Astrocyte (in vitro differentiated cells and primary cell): ENCODE measurements at regions not wholly inside any gene's neighbourhood (a gene's known extent, or its start where the extent isn't known, plus 50 kb on each side); places are given as distances from the start of the nearest gene placed in this dataset.
"Not testable (repeated sequence)": the region's sequence is repeated elsewhere in the genome, so short reads cannot be mapped to it uniquely, and the experiment has no call there.

Experiments
- DNase-seq: peaks from one replicate; pipeline ENCODE4 v3.0.0-alpha.2; 2010; ENCODE audit warnings: low read depth
- FAIRE-seq: peaks from 2 replicates; lab custom pipeline; 2011; peaks lifted over from hg19 to GRCh38; lab: Jason Lieb, UNC
- H2AFZ ChIP-seq: 2 replicates; pipeline ENCODE4 v1.6.0; 2012; ENCODE audit warnings: low read depth, low read length, inconsistent platforms
- H3K27ac ChIP-seq: 2 replicates; pipeline ENCODE4 v1.5.1; 2011; ENCODE audit warnings: low read depth, low read length, inconsistent platforms
- H3K27me3 ChIP-seq: 2 replicates; pipeline ENCODE4 v1.6.0; 2011; ENCODE audit warnings: low read length, inconsistent platforms; ENCODE audit not compliant: insufficient read depth
- H3K36me3 ChIP-seq: 2 replicates; pipeline ENCODE4 v1.5.1; 2011; ENCODE audit warnings: low read length, inconsistent platforms; ENCODE audit not compliant: insufficient read depth
- H3K4me1 ChIP-seq: 2 replicates; pipeline ENCODE4 v1.5.1; 2011; ENCODE audit warnings: low read length, inconsistent platforms; ENCODE audit not compliant: insufficient read depth
- H3K4me2 ChIP-seq: 2 replicates; pipeline ENCODE4 v1.6.0; 2012; ENCODE audit warnings: low read length, inconsistent platforms
- H3K4me3 ChIP-seq: 2 replicates; pipeline ENCODE4 v1.5.1; 2011; ENCODE audit warnings: low read depth, mild to moderate bottlenecking, low read length, inconsistent platforms; ENCODE audit not compliant: insufficient read depth
- H3K79me2 ChIP-seq: 2 replicates; pipeline ENCODE4 v1.6.0; 2012; ENCODE audit warnings: mild to moderate bottlenecking, low read length, inconsistent platforms; ENCODE audit not compliant: insufficient read depth
- H3K9ac ChIP-seq: 2 replicates; pipeline ENCODE4 v1.6.0; 2012; ENCODE audit warnings: mild to moderate bottlenecking, low read length, inconsistent platforms
- H3K9me3 ChIP-seq: 2 replicates; pipeline ENCODE4 v1.5.1; 2012; ENCODE audit warnings: low read depth, mild to moderate bottlenecking, low read length, inconsistent platforms; ENCODE audit not compliant: insufficient read depth
- H4K20me1 ChIP-seq: 2 replicates; pipeline ENCODE4 v1.6.0; 2012; ENCODE audit warnings: low read length, inconsistent platforms; ENCODE audit not compliant: insufficient read depth
- H3K27ac Mint-ChIP-seq: one replicate; pipeline ENCODE4 v1.8.0; 2021; ENCODE audit warnings: mild to moderate bottlenecking, mixed read lengths; ENCODE audit not compliant: unreplicated experiment
- H3K27me3 Mint-ChIP-seq: one replicate; pipeline ENCODE4 v1.8.0; 2021; ENCODE audit warnings: low read depth, mixed read lengths; ENCODE audit not compliant: unreplicated experiment
- H3K36me3 Mint-ChIP-seq: one replicate; pipeline ENCODE4 v1.8.0; 2021; ENCODE audit warnings: low read depth, mixed read lengths; ENCODE audit not compliant: unreplicated experiment
- H3K4me1 Mint-ChIP-seq: one replicate; pipeline ENCODE4 v1.8.0; 2021; ENCODE audit warnings: low read depth, mixed read lengths; ENCODE audit not compliant: unreplicated experiment
- H3K4me3 Mint-ChIP-seq: one replicate; pipeline ENCODE4 v1.8.0; 2021; ENCODE audit warnings: mild to moderate bottlenecking, moderate library complexity, mixed read lengths; ENCODE audit not compliant: unreplicated experiment
- H3K9me3 Mint-ChIP-seq: one replicate; pipeline ENCODE4 v1.8.0; 2021; ENCODE audit warnings: mild to moderate bottlenecking, mixed read lengths; ENCODE audit not compliant: unreplicated experiment
- EZH2 ChIP-seq: IDR thresholded peaks from 2 replicates; pipeline ENCODE4 v1.6.1; 2012; ENCODE audit warnings: mild to moderate bottlenecking, low read length, inconsistent platforms; ENCODE audit not compliant: insufficient read depth
- TF ChIP-seq, protein P1 (sequence below): IDR thresholded peaks from 2 replicates; pipeline ENCODE4 v1.5.1; 2011; ENCODE audit warnings: low read depth, mild to moderate bottlenecking, inconsistent platforms, low read length, moderate library complexity; ENCODE audit not compliant: insufficient read depth

DNA sequence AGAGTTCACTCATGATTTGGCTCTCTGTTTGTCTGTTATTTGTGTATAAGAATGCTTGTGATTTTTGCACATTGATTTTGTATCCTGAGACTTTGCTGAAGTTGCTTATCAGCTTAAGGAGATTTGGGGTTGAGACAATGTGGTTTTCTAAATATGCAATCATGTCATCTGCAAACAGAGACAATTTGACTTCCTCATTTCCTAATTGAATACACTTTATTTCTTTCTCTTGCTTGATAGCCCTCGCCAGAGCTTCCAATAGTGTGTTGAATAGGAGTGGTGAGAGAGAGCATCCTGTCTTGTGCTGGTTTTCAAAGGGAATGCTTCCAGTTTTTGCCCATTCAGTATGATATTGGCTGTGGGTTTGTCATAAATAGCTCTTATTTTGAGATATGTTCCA, 727.8 kb upstream of the HS6ST1 start:
- not testable (repeated sequence) for H3K9me3 ChIP-seq, H4K20me1 ChIP-seq, H3K4me3 Mint-ChIP-seq, H3K27me3 ChIP-seq, H3K4me3 ChIP-seq, H2AFZ ChIP-seq, DNase-seq, H3K4me1 ChIP-seq, H3K79me2 ChIP-seq, H3K4me2 ChIP-seq, H3K9ac ChIP-seq, H3K4me1 Mint-ChIP-seq, H3K27ac Mint-ChIP-seq, H3K27me3 Mint-ChIP-seq, H3K27ac ChIP-seq, H3K36me3 ChIP-seq, FAIRE-seq, H3K36me3 Mint-ChIP-seq
- peaks cover 22% of the 10 kb centered on the region for H3K9me3 Mint-ChIP-seq

DNA sequence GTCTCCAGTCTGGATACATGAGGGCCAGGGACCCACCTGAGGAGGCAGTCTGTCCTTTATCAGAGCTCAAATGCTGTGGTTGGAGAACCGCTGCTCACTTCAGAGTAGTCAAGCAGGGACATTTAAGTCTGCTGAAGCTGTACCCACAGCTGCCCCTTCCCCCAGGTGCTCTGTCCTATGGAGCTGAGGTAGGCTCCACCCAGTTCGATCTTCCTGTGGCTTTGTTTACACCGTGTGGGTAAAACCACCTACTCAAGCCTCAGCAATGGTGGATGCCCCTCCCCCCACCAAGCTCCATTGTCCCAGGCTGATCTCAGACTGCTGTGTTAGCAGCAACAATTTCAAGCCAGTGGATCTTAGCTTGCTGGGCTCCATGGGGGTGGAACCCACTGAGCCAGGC, 731.4 kb upstream of the HS6ST1 start:
- DNase-seq: no peak
- Mint-ChIP-seq H3K9me3 (peaks cover 4% of the 10 kb centered on the region), H3K4me3 (no peak overlapping the region), H3K36me3 (no peaks in the 10 kb centered on the region), H3K27ac (no peak overlapping the region), H3K4me1 (peaks cover 3% of the 10 kb centered on the region), H3K27me3 (no peaks in the 10 kb centered on the region)
- Histone ChIP-seq H3K79me2 (no peaks in the 10 kb centered on the region), H4K20me1 (no peaks in the 10 kb centered on the region), H3K27me3 (no peaks in the 10 kb centered on the region), H3K4me1 (no peaks in the 10 kb centered on the region), H2AFZ (no peak overlapping the region), H3K4me3 (no peak overlapping the region), H3K36me3 (no peaks in the 10 kb centered on the region), H3K9ac (no peak overlapping the region), H3K27ac (no peak overlapping the region), H3K4me2 (no peak overlapping the region), H3K9me3 (no peaks in the 10 kb centered on the region)
- no peak for TF ChIP-seq EZH2
- FAIRE-seq: no peak

DNA sequence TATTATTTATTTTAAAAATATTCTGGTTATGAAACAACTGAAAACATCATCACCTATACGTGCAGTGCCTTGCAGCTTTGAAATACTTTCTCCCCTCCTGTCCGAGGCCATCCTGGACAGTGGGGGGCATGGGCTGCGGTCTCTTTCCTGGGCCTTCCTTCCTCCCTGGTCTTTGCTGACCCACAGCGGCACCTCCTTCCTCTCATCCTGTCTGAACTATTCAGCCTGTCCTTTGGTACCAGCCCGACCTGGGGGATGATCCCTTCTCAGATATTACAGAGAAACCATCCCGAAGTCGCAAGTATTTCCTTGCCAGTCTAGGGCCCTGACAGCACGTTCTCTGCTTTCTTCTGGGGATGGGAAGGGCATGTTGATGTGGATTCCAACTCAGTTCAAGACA, 736.6 kb upstream of the HS6ST1 start:
- peaks cover 31% of the 10 kb centered on the region for H3K4me1 Mint-ChIP-seq
- FAIRE-seq (no peak), DNase-seq (no peak)
- H3K4me2 ChIP-seq: no peak overlapping the region
- no peaks in the 10 kb centered on the region for H3K9me3 Mint-ChIP-seq
- H3K36me3 ChIP-seq: no peaks in the 10 kb centered on the region
- TF ChIP-seq EZH2: no peak
- TF ChIP-seq, protein P1, sequence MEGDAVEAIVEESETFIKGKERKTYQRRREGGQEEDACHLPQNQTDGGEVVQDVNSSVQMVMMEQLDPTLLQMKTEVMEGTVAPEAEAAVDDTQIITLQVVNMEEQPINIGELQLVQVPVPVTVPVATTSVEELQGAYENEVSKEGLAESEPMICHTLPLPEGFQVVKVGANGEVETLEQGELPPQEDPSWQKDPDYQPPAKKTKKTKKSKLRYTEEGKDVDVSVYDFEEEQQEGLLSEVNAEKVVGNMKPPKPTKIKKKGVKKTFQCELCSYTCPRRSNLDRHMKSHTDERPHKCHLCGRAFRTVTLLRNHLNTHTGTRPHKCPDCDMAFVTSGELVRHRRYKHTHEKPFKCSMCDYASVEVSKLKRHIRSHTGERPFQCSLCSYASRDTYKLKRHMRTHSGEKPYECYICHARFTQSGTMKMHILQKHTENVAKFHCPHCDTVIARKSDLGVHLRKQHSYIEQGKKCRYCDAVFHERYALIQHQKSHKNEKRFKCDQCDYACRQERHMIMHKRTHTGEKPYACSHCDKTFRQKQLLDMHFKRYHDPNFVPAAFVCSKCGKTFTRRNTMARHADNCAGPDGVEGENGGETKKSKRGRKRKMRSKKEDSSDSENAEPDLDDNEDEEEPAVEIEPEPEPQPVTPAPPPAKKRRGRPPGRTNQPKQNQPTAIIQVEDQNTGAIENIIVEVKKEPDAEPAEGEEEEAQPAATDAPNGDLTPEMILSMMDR: no peak
- H4K20me1 ChIP-seq: no peaks in the 10 kb centered on the region
- peak overlapping the region; percentile 70 for H3K27ac Mint-ChIP-seq
- no peak overlapping the region for H3K4me3 ChIP-seq
- no peaks in the 10 kb centered on the region for H3K79me2 ChIP-seq
- no peaks in the 10 kb centered on the region for H3K36me3 Mint-ChIP-seq
- H3K27me3 Mint-ChIP-seq: peaks cover 2% of the 10 kb centered on the region
- H3K9ac ChIP-seq: no peak overlapping the region
- H3K27me3 ChIP-seq: no peaks in the 10 kb centered on the region
- no peak overlapping the region for H3K27ac ChIP-seq
- no peaks in the 10 kb centered on the region for H3K4me1 ChIP-seq
- H2AFZ ChIP-seq: no peak overlapping the region
- H3K9me3 ChIP-seq: no peaks in the 10 kb centered on the region
- no peak overlapping the region for H3K4me3 Mint-ChIP-seq

DNA sequence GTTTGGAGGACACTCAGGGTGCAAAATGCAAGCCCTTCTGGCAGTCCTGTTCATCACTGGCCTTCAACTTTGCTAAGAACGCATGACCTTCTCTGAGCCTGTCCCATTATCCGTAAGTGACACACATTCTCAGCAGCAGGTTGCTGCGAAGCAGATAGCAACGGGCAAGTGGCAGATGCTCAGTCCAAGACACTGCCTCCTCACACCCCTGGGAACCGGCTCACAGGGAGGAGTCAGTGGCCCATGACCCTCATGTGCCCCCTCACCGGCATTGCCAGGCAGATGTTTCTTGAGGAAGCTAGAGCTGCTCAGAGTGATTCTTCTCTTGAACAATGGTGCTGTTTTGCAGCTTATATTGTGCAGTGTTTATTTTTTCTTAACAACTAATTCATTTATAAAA, 737.2 kb upstream of the HS6ST1 start:
- DNase-seq (no peak), FAIRE-seq (no peak)
- Histone ChIP-seq H3K9ac (no peak overlapping the region), H3K36me3 (no peaks in the 10 kb centered on the region), H3K79me2 (no peaks in the 10 kb centered on the region), H3K4me3 (no peak overlapping the region), H4K20me1 (no peaks in the 10 kb centered on the region), H3K27me3 (no peaks in the 10 kb centered on the region), H3K4me1 (no peaks in the 10 kb centered on the region), H3K9me3 (no peaks in the 10 kb centered on the region), H3K27ac (no peak overlapping the region), H2AFZ (no peak overlapping the region), H3K4me2 (no peak overlapping the region)
- Mint-ChIP-seq H3K9me3 (no peaks in the 10 kb centered on the region), H3K36me3 (no peaks in the 10 kb centered on the region), H3K27me3 (peaks cover 2% of the 10 kb centered on the region), H3K4me3 (no peak overlapping the region), H3K27ac (peak overlapping the region; percentile 70), H3K4me1 (peaks cover 36% of the 10 kb centered on the region)
- TF ChIP-seq, protein P1: no peak
- TF ChIP-seq EZH2: no peak
